Activated T-helper 1 cell treated with anti-CD3 and anti-CD28 coated beads, Interleukin-12 subunit alpha, Interleukin-12 subunit beta, Interleukin-2, Interleukin-4 antibody, amounts not matched to agents 30 ng/mL and 10 ng/mL and 1 ng/mL, durations not matched to agents 14 hours and 24 hours and 36 hours (primary cell): ENCODE measurements at regions not wholly inside any gene's neighbourhood (a gene's known extent, or its start where the extent isn't known, plus 50 kb on each side); places are given as distances from the start of the nearest gene placed in this dataset.

ENCODE experiments used
- DNase-seq: peaks from one replicate; pipeline ENCODE4 v3.0.0; 2021; ENCODE audit warnings: low spot score
- H3K27ac Mint-ChIP-seq: one replicate; pipeline ENCODE4 v1.8.0; 2021; ENCODE audit warnings: mild to moderate bottlenecking, mixed read lengths
- H3K27me3 Mint-ChIP-seq: one replicate; pipeline ENCODE4 v1.8.0; 2022; ENCODE audit warnings: mild to moderate bottlenecking, moderate library complexity, mixed read lengths; ENCODE audit not compliant: insufficient read depth
- H3K36me3 Mint-ChIP-seq: one replicate; pipeline ENCODE4 v1.8.0; 2021; ENCODE audit warnings: low read depth, mixed read lengths
- H3K4me1 Mint-ChIP-seq: one replicate; pipeline ENCODE4 v1.8.0; 2021; ENCODE audit warnings: low read depth, mixed read lengths
- H3K4me3 Mint-ChIP-seq: one replicate; pipeline ENCODE4 v1.8.0; 2021; ENCODE audit warnings: mild to moderate bottlenecking, moderate library complexity, mixed read lengths
- H3K9me3 Mint-ChIP-seq: one replicate; pipeline ENCODE4 v1.8.0; 2021; ENCODE audit warnings: mixed read lengths
- intact Hi-C: fragments of 100-400 bp; cut with micrococcal nuclease; formaldehyde crosslinking; loops from one replicate; pipeline ENCODE4 v1.15.1; 2024

DNA sequence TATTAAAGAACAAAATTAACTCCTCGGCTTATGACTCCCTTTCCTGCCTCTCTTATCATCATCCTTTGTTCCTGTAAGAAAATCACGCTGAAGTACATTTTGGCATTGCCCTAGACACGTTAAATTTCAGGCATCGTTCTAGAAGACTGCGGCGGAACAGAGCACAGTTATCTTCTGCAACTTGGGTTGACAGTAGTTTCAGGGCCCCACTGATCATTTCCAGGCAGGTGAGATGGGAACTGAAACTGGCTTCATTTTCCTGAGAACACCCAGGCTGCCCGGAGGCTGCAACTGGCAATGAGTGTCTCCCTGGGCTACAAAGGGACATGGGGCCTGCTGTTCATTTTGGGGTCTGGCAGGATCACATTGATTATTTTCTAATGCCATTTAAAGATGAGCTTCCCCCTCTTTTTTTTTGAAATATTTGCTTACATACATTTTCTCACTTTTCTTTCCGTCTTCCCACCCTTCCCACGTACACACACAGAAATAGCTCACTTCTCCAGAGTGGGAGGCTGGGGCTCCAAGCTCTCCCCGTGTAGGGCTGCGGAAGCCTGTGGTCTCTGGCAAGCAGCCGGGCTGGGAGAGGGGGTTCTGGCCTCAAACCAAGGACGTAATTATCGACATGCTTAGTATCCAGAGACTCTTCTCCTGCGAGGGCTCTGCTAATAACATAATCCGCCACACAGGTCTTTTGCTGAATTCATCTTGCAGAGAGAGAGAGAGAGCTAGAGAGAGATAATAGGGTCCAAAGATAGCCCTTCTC, 267.4 kb downstream of the ABHD5 start:
- Mint-ChIP-seq H3K4me1 (no peaks in the 10 kb centered on the region), H3K36me3 (no peaks in the 10 kb centered on the region), H3K27ac (no peak overlapping the region), H3K9me3 (no peaks in the 10 kb centered on the region), H3K27me3 (peaks cover 22% of the 10 kb centered on the region), H3K4me3 (no peak overlapping the region)
- intact Hi-C loops = no loop called here
- no peak for DNase-seq

DNA sequence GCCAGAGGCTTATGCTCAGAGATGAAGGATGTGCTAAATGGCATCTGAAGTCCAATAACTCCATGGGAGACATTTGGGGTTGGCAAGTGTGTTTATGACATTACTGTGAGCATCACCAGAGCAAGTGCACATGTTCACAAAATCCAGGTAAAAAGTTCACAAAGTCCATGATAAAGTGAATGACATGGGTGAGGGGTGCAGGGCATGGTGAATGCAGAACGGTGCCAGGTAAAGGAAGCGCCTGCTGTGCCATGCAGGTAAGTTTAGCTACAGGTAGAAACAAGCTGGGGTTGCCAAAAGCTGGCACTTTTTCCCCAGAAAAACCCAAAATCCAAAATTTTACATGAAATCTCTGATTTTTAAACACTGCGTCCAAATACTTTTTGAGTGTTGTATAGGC, 268.2 kb downstream of the ABHD5 start:
- Mint-ChIP-seq H3K36me3 (no peaks in the 10 kb centered on the region), H3K4me1 (no peaks in the 10 kb centered on the region), H3K4me3 (no peak overlapping the region), H3K27ac (no peak overlapping the region), H3K9me3 (no peaks in the 10 kb centered on the region), H3K27me3 (peaks cover 22% of the 10 kb centered on the region)
- no peak for DNase-seq
- intact Hi-C loops = no loop called here

DNA sequence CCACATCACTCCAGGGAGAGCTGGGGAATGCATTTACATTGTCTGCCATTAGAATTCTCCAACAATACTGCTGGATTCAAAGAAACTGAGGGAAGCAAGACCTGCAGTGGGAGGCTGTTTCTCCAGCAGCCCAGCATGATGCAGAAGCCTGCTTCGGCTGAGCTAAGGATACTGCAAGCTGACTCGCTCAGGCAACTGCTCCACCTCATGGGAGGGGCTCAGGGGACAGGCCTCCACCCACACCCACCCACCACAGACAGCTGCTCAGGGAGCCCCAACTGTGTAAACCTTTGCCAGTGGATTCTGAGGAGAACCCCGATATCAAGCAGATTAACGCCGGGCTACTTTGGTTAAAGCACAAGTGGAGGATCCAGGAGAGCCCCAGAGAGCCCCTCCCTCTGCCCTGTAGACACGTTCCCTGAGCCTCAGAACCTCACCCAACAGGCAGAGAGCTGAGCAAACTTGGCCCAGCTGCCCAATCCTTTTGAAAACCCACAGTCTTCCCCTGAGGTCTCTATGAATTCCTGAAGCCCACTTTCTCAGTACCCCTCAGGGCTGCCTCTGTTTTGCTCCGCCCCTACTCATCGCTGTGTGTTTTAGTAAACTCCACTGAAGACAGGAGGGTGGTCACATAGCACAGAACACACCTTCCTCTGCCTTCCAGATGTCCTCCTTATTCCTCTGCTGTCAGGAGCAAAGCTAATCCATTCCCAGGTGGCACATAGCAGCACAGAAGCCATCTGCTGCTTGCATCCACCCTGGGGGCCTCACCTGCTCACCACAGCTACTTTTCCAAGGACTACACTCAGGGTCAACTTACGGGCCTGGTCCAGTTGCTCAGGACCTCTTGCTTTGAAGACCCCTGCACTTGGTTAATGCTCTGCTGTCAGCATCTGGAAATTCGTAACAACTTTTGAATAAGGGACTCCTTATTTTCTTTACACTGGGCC, 269.0 kb downstream of the ABHD5 start:
- H3K4me3 Mint-ChIP-seq = no peak overlapping the region
- H3K27ac Mint-ChIP-seq = no peak overlapping the region
- H3K9me3 Mint-ChIP-seq = no peaks in the 10 kb centered on the region
- DNase-seq = no peak
- no peaks in the 10 kb centered on the region for H3K36me3 Mint-ChIP-seq
- peaks cover 2% of the 10 kb centered on the region for H3K4me1 Mint-ChIP-seq
- H3K27me3 Mint-ChIP-seq = peaks cover 21% of the 10 kb centered on the region
- intact Hi-C loops = no loop called here

DNA sequence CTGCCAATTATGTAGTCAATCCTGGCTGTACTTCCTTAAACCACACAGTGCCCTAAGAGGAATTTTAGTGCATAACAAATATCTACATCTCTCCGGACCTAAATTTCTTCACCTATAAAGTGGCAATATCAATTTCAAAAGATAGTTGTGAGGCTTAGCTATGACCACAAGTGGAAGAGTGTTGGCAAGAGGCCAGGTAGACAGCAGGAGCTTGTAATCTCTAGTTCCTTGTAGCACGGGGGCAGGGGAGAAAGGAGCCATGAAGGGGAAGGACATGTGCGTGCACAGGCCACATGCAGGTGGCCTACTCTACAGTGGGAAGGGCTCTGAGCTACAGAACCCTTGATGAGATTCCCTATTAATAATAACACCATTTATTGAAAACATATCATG, 269.7 kb downstream of the ABHD5 start:
- peaks cover 15% of the 10 kb centered on the region for H3K27me3 Mint-ChIP-seq
- no peaks in the 10 kb centered on the region for H3K36me3 Mint-ChIP-seq
- intact Hi-C loops = no loop called here
- DNase-seq = no peak
- no peaks in the 10 kb centered on the region for H3K9me3 Mint-ChIP-seq
- no peak overlapping the region for H3K27ac Mint-ChIP-seq
- peaks cover 6% of the 10 kb centered on the region for H3K4me1 Mint-ChIP-seq
- H3K4me3 Mint-ChIP-seq = no peak overlapping the region

DNA sequence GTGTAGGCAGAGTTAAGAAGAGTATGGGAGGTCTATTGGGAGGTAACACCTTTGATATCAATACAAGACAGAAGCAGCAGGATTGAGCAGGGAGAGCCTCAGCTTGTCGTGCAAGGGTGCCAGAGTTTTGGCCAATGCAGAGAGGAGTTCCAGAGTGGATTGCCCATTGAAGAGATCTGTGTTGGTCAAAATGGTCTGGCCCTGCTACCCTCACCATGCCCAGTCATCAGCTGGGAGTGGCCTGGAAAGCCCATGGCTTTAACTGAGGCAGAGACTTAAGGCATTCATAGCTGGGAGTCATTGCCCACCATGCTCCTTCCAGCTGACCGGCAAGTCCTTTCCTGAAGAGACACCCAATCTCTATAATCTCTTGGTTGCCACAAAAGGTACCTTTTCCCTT, 271.3 kb downstream of the ABHD5 start:
- Mint-ChIP-seq H3K27ac (no peak overlapping the region), H3K27me3 (peaks cover 9% of the 10 kb centered on the region), H3K4me3 (no peak overlapping the region), H3K36me3 (no peaks in the 10 kb centered on the region), H3K4me1 (peaks cover 13% of the 10 kb centered on the region), H3K9me3 (no peaks in the 10 kb centered on the region)
- DNase-seq = no peak
- intact Hi-C loops = no loop called here

DNA sequence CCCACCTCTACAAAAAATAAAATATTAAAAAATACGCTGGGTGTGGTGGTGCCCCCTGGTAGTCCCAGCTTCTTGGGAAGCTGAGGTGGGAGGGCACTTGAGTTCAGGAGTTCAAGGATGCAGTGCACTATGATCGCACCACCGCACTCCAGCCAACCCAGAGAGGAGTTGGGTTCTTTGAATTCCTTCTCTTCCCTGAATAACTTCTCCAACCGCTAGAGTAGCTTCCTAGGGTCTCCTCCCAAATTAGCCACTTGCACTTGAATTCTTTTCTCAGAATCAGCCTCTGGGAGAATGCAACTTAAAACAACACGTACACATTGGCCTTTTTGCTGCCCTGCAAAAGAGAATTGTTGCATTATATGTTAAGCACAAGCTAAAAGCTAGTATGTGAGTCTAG, 272.5 kb downstream of the ABHD5 start:
- Mint-ChIP-seq H3K27me3 (peaks cover 3% of the 10 kb centered on the region), H3K36me3 (no peaks in the 10 kb centered on the region), H3K9me3 (no peaks in the 10 kb centered on the region), H3K4me3 (no peak overlapping the region), H3K27ac (no peak overlapping the region), H3K4me1 (peaks cover 13% of the 10 kb centered on the region)
- DNase-seq = no peak
- intact Hi-C loops = no loop called here

DNA sequence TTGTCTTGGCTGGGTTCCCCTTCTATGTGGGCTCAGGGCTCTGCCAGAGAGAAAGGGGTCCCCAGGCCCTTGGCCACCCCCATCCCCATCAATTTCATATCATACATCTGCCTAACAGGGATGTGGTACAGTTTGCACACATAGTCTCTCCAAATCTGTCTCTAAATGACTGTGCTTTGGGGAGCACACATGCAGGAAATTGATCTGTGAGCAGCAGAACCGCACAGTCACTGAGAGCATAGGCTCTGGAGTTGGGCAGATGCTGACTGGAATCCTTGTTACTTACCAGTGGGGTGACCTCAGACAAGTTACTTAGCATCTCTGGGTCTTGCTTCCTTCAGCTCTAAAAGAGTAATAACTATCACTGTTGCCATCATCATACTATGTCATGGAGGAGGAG, 273.9 kb downstream of the ABHD5 start:
- H3K36me3 Mint-ChIP-seq = no peaks in the 10 kb centered on the region
- peaks cover 13% of the 10 kb centered on the region for H3K4me1 Mint-ChIP-seq
- H3K9me3 Mint-ChIP-seq = no peaks in the 10 kb centered on the region
- no peak for DNase-seq
- H3K27ac Mint-ChIP-seq = no peak overlapping the region
- no peak overlapping the region for H3K4me3 Mint-ChIP-seq
- peaks cover 3% of the 10 kb centered on the region for H3K27me3 Mint-ChIP-seq
- intact Hi-C loops = no loop called here

DNA sequence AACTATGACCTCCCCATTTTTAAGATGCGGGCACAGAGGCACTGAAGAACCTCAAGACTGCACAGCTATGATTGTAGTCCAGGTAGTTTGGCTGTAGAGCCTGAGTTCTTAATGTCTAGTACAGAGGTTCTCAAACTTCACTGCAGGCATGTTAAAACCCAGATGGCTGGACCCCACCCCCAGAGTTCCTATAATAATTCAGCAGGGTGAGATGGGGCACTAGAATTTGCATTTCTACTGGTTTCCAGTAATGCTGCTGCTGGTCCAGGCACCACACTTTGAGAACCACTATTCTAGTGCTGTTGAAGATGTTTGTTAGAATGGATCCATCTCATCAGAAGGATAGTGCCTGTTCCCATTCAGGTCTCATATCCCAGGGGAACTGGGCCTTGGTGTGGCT, 274.9 kb downstream of the ABHD5 start:
- Mint-ChIP-seq H3K4me3 (no peak overlapping the region), H3K36me3 (no peaks in the 10 kb centered on the region), H3K4me1 (peaks cover 13% of the 10 kb centered on the region), H3K27me3 (peaks cover 3% of the 10 kb centered on the region), H3K9me3 (no peaks in the 10 kb centered on the region), H3K27ac (no peak overlapping the region)
- no peak for DNase-seq
- intact Hi-C loops = no loop called here

DNA sequence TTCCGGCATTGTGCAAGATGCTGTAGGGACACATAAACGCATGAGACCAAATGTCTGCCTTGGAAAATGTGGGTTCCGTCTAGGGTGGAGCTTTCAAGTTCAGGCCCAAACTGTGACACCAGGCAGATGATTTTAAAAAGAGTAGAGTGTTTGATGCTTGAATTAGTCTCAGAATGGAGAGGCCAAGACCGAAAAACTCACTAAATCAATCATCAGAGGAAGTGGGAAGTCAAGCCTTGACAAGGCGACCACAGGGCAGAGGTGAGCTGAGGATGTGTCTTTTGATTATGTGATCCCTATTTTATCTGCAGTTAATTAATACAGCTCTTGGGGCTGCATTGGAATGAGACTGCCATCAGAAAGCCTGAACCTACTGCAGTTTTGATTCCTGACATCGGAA, 275.4 kb downstream of the ABHD5 start:
- H3K27me3 Mint-ChIP-seq = peaks cover 6% of the 10 kb centered on the region
- H3K36me3 Mint-ChIP-seq = no peaks in the 10 kb centered on the region
- no peak for DNase-seq
- H3K9me3 Mint-ChIP-seq = no peaks in the 10 kb centered on the region
- intact Hi-C loops = no loop called here
- no peak overlapping the region for H3K4me3 Mint-ChIP-seq
- peaks cover 13% of the 10 kb centered on the region for H3K4me1 Mint-ChIP-seq
- no peak overlapping the region for H3K27ac Mint-ChIP-seq

DNA sequence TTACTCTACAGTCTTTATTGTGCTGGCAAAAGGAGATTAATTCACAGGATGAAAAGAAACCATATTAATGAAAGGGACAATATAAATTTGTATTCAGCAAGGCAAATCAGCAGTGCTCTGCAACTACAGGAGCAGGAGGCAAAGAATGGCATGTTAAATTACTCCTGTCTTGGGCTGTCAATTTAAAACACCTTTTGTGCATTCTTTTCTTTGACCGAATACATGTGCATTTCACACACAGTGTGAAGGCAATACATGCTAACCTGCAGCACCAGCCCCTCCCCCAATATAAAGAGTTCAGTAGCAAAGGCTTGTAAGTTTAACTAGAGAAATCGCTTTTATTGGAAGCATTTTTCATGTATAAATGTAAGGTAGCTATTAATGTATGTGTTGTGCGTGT, 275.2 kb upstream of the TOPAZ1 start:
- no peak for DNase-seq
- Mint-ChIP-seq H3K4me1 (peaks cover 13% of the 10 kb centered on the region), H3K4me3 (no peak overlapping the region), H3K36me3 (no peaks in the 10 kb centered on the region), H3K27ac (no peak overlapping the region), H3K9me3 (no peaks in the 10 kb centered on the region), H3K27me3 (peaks cover 6% of the 10 kb centered on the region)
- intact Hi-C loops = no loop called here

DNA sequence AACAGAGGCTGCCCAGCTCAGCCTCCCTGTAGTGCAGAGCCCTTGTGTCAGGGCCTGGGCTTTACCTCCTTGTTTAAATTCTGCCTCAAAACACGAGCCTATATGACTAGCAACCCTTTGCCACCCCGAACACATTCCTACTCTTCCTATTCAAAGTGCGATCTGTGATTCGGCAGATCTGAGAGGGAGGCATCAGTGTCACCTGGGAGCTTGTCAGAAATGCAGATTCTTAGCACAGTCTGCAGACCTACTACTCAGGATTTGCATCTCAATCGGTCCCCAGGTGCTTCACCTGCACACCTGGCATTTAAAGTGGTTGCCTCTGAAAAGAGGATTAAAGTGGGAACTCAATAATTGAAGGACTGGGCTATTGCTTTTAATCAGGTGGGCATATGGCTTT, 273.2 kb upstream of the TOPAZ1 start:
- no peak overlapping the region for H3K27ac Mint-ChIP-seq
- peaks cover 13% of the 10 kb centered on the region for H3K4me1 Mint-ChIP-seq

DNA sequence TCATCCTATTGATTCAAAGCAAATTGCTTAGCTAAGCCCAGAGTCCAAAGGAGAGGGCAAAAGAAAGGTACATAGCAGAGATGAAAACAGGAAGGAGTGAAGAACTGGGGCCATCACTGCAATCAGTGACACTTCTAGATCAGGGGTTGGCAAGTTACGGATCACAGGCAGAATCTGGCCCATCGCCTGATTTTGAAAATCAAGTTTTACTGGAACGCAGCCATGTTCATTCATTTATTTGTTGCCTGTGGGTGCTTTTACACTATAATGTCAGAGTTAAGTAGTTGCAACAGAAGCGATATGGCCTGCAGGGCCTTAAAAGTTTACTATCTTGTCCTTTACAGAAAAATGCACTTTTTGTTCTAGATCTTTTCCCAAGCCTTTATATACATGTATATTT, 271.7 kb upstream of the TOPAZ1 start:
- Mint-ChIP-seq H3K27ac (no peak overlapping the region), H3K9me3 (no peaks in the 10 kb centered on the region), H3K27me3 (peaks cover 8% of the 10 kb centered on the region), H3K4me3 (no peak overlapping the region), H3K36me3 (no peaks in the 10 kb centered on the region), H3K4me1 (peaks cover 9% of the 10 kb centered on the region)
- intact Hi-C loops = no loop called here
- DNase-seq = no peak

More for the DNA sequence above, 273.2 kb upstream of the TOPAZ1 start:
- peaks cover 6% of the 10 kb centered on the region for H3K27me3 Mint-ChIP-seq
- DNase-seq = no peak
- H3K9me3 Mint-ChIP-seq = no peaks in the 10 kb centered on the region
- H3K36me3 Mint-ChIP-seq = no peaks in the 10 kb centered on the region
- no peak overlapping the region for H3K4me3 Mint-ChIP-seq
- intact Hi-C loops = no loop called here

DNA sequence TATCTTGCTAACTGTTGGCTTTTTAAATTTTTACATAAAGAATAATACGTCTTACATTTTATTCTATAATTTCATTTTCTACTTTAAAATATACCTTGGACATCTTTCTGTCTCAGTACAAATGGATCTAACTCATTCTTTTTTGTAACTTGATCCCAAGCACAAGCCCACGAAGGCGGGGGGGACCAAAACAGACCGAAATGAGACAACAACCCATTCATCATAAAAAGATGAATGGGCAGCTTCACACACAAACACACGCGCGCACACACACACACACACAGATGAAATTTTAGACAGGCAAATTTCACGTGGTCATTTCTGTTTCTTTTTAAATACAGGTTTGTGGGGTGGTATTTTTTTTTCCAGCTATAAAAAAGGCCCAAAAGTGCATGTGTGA, 271.3 kb upstream of the TOPAZ1 start:
- H3K36me3 Mint-ChIP-seq = no peaks in the 10 kb centered on the region
- H3K4me1 Mint-ChIP-seq = peaks cover 7% of the 10 kb centered on the region
- H3K27ac Mint-ChIP-seq = no peak overlapping the region
- DNase-seq = no peak
- H3K27me3 Mint-ChIP-seq = peaks cover 8% of the 10 kb centered on the region
- no peak overlapping the region for H3K4me3 Mint-ChIP-seq
- intact Hi-C loops = no loop called here
- H3K9me3 Mint-ChIP-seq = no peaks in the 10 kb centered on the region
